ENCODE measurements at regions not wholly inside any gene's neighbourhood (a gene's known extent, or its start where the extent isn't known, plus 50 kb on each side); places are given as distances from the start of the nearest gene placed in this dataset.
"Not testable (repeated sequence)": the region's sequence is repeated elsewhere in the genome, so short reads cannot be mapped to it uniquely, and the experiment has no call there.

- DNase-seq: no peak
Observed at GRCh38 chr16:65583498-65583897, 461.6 kb upstream of the CDH11 start.

GRCh38 chr16:65579050-65579449 is 457.2 kb upstream of the CDH11 start:
- no peak for DNase-seq

- DNase-seq: peak in 1 of 2 experiments; percentile 10
Observed at GRCh38 chr16:65576631-65577030, 454.8 kb upstream of the CDH11 start.

GRCh38 chr16:65576139-65576538 is 454.3 kb upstream of the CDH11 start:
- no peak for DNase-seq

- no peak for DNase-seq
Observed at GRCh38 chr16:65574326-65574966, 452.6 kb upstream of the CDH11 start.

GRCh38 chr16:65572156-65572555 is 450.3 kb upstream of the CDH11 start:
- DNase-seq: no peak

GRCh38 chr16:65570261-65570660 is 448.4 kb upstream of the CDH11 start:
- no peak for DNase-seq

GRCh38 chr16:65559846-65560245 is 438.0 kb upstream of the CDH11 start:
- no peak for DNase-seq

- DNase-seq: not testable (repeated sequence)
Observed at GRCh38 chr16:65549689-65550088, 427.8 kb upstream of the CDH11 start.

DNA sequence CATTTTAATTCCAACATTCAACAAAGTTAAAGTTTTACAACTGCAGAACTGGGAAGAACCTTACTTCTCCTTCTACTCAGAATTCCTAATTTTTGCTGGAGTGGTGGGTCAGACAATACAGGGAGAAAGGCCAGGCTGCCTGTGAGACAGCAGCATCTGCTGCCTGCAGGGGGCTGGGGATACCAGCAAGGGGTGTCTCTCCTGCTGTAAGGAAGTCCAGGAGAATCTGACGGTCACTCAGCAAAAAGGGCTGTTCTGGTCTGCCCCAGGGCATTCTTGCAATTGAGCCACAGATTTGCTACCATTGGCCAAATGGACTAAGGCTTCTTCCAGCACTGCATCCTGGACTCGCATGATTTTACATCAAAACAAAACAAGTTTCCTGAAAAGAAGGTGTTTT is 426.6 kb upstream of the CDH11 start:
- DNase-seq: no peak

- DNase-seq: no peak
Observed at GRCh38 chr16:65547772-65548446, 426.0 kb upstream of the CDH11 start.

DNA sequence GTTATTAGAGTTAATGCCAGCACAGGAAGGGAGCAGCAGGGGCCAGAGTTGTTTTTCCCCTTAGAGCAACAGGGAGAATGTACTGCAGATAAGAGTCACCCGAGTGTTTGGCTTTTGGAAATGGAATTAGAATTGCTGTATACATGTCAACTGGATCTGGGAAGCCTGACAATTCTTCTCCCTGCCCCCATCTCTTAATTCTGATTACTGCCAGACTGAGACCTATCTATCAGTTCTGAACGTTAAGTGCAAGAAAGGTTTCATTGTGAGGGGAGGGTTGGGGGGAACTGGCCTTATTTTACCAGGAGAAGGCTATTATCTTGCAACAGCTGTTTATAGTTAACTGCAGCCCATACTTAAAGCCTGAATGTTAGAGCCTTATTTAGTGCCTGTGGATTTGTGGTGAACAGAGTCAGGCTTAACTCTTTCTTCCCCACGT is 424.5 kb upstream of the CDH11 start:
- DNase-seq: peak in 1 of 2 experiments; percentile 20

DNA sequence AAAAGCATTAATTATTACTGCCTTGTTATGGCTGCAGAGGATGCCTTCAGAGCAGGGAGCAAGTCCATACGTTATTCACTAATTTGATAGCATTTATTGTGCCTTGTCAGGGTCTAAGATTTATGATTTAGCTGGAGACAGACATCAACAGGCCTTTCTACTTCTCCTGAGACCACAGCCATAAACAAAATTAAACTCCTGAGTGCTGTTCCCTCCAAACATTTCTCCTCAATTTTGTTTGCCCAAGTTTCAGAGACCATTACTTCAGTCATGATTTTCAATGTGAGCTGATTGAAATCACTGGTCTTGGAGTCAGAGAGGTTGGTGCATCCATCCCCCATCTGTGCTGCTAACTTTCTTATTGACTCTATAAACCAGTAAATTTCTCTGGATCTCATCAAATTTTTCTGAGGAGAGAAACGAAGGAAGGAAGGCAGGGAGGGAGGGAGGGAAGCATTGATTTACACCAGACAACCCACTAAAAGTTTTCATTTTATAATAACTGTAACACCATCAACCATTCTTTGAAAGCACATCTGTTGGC is 423.6 kb upstream of the CDH11 start:
- no peak for DNase-seq

- DNase-seq: peak in 1 of 2 experiments; percentile 19
Observed at GRCh38 chr16:65543781-65544740, 422.2 kb upstream of the CDH11 start.

DNA sequence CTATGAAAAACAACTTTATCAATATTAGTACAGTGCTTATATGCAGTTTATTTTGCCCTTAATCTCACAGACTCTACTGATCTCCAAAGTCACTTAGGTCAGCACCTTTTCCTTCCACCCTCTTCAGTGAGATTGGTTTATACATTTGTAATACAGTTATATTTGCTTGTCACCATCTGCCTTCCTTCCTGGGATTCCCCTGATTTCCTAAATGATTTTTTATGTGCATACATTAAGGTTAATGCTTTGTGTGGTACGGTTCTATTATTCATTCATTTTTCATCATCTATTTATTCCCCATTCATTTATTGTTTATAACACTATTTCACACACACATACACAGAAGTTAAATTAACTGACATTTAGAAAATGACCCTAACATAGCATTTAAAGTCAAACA is 419.8 kb upstream of the CDH11 start:
- no peak for DNase-seq

GRCh38 chr16:65540901-65541300 is 419.0 kb upstream of the CDH11 start:
- DNase-seq: no peak

- no peak for DNase-seq
Observed at GRCh38 chr16:65538976-65539375, 417.1 kb upstream of the CDH11 start.

DNA sequence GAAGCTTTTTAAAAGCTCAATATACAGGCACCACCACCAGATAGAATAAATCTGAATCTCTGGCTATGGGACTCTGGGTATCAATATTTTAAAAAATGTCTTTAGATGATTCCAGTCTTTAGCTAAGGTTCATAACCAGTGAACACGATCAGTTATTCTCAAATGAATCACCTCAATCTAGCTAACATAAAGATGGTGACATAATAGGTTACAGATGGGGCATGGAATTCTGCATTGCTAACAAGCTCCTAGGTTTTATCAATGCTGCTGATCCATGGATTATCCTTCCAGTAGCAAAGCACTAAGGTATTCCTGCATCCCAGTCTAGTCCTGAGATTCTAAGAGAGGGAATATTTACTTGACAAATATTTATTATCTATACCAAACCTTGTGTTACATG is 415.5 kb upstream of the CDH11 start:
- DNase-seq: no peak

DNA sequence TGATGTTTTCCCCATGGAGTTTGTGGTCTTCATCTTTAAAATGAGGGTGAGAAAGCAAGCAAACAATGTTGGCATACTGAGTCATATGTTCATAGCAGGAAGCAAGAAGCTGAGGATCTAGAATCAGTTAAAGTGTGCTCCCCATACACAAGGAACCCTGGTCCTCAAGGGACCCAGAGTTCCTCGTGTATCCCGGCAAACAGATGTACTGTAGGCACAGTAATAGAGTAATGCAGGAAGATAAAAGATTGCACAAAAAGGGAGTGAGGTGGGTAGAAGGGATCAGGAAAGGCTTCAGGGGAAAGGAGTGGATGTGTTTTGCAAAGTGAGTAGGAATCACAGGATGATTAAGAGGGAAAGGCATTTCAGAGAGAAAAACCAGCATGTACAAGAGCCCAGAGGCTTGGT is 412.3 kb upstream of the CDH11 start:
- no peak for DNase-seq

DNA sequence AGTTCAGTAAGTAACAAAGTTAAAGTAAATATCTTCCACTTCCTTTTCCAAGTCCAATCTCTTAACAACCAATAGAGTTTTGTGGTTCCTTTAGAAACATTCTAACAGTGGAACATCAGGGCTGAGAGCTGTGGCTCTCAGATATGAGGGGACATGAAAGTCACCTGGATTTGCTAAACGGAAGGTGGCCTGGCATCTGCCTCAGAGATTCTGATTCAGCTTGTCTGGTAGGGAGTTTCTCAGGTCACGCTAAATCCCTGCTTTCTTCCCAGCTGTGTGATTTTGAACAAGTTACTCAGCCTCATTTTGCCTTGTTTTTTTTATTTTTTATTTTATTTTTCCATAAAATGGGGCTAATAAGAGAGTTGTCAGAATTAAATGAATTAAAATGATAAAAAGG is 411.0 kb upstream of the CDH11 start:
- DNase-seq: no peak

DNA sequence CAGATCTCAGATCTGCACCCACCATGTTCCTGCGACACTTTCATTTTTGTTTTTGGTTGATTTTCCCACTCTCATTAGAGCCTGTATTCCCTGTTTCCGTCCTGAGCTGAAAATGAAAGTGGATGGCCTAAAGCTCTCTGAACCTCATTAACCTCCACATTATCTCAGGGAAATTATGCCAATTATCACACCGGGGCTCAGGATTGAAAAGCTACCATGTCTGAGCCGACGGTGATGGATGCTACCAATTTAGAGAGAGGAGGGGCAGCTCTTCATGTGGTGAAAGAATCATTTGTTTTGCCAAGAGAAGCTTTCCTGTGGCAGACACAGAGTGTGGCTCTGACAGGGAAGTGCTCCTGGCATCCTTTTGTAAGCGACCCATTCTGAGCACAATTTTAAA is 410.4 kb upstream of the CDH11 start:
- DNase-seq: no peak

DNA sequence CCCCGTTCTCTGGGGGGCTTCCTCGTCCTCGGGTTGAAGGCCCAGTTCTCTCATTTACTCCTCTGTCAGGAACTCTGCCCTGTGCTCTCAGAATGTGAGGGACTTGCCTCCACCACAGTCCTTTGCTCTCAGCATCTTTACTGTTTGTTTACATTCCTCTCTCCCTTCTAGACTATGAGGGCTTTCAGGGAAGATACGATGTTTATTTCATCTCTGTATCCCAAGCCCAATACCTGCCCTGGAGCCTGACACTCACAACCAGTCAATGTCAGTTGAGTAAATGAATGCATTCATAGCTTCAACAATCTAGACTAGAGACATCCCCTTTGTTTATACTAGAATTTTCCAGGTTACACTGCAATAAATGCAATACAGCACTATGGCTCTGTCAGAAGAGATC is 409.6 kb upstream of the CDH11 start:
- DNase-seq: no peak

- DNase-seq: no peak
Observed at GRCh38 chr16:65525707-65526106, 403.8 kb upstream of the CDH11 start.

Measured in NCI-H524 (cell line).